Activated CD4-positive, alpha-beta memory T cell treated with anti-CD3 and anti-CD28 coated beads, Interleukin-2, amount 10 ng/mL, durations not matched to agents 7 days and 5 days (primary cell): ENCODE measurements at regions not wholly inside any gene's neighbourhood (a gene's known extent, or its start where the extent isn't known, plus 50 kb on each side); places are given as distances from the start of the nearest gene placed in this dataset.
A peak's percentile ranks its signal among the peaks of the same experiment; 100 is the strongest.
"Not testable (repeated sequence)": the region's sequence is repeated elsewhere in the genome, so short reads cannot be mapped to it uniquely, and the experiment has no call there.

ENCODE experiments used
- CTCF ChIA-PET: fragments of 350-600 bp; sonication (Branson Sonifier 250); formaldehyde crosslinking; loops from one replicate; lab custom pipeline; 2021; ENCODE audit warnings: antibody characterized with exemption, inconsistent platforms; lab: Charles Lee
- POLR2A ChIA-PET: fragments of 350-600 bp; sonication (Branson Sonifier 250); formaldehyde crosslinking; loops from one replicate; lab custom pipeline; 2021; ENCODE audit warnings: antibody characterized with exemption; lab: Charles Lee
- DNase-seq: peaks from one replicate; pipeline ENCODE4 v3.0.0-alpha.2; 2020
- H3K27ac Mint-ChIP-seq: one replicate; pipeline ENCODE4 v1.8.0; 2021; ENCODE audit warnings: mild to moderate bottlenecking, mixed read lengths
- H3K27me3 Mint-ChIP-seq: one replicate; pipeline ENCODE4 v1.8.0; 2021; ENCODE audit warnings: mixed read lengths
- H3K36me3 Mint-ChIP-seq: one replicate; pipeline ENCODE4 v1.8.0; 2021; ENCODE audit warnings: low read depth, mixed read lengths
- H3K4me1 Mint-ChIP-seq: one replicate; pipeline ENCODE4 v1.8.0; 2021; ENCODE audit warnings: mixed read lengths
- H3K4me3 Mint-ChIP-seq: one replicate; pipeline ENCODE4 v1.8.0; 2021; ENCODE audit warnings: mild to moderate bottlenecking, mixed read lengths
- H3K9me3 Mint-ChIP-seq: one replicate; pipeline ENCODE4 v1.8.0; 2021; ENCODE audit warnings: mixed read lengths

GRCh38 chr5:15105799-15106393 lies 234.3 kb upstream of the ANKH start:
- peak; percentile 31 for DNase-seq
- Mint-ChIP-seq H3K4me3 (no peak overlapping the region), H3K36me3 (no peaks in the 10 kb centered on the region), H3K27me3 (no peaks in the 10 kb centered on the region), H3K9me3 (no peaks in the 10 kb centered on the region), H3K27ac (no peak overlapping the region), H3K4me1 (no peaks in the 10 kb centered on the region)
- POLR2A ChIA-PET: no interaction called here
- CTCF ChIA-PET: interaction anchor here (0.6 to 1.6 kb wide), 14 partner anchors 8 to 841 kb away, joined by 3 to 6 read pairs (median 3); no protein-coding TSS in a partner anchor

GRCh38 chr5:15103864-15104263 lies 232.3 kb upstream of the ANKH start:
- no peaks in the 10 kb centered on the region for H3K4me1 Mint-ChIP-seq
- ChIA-PET CTCF (interaction anchor here (0.9 kb wide), 1 partner anchor 61 kb away, joined by 3 read pairs; no protein-coding TSS in a partner anchor), POLR2A (no interaction called here)

GRCh38 chr5:15103130-15103529 lies 231.6 kb upstream of the ANKH start:
- ChIA-PET POLR2A (no interaction called here), CTCF (interaction anchor here (0.9 kb wide), 1 partner anchor 60 kb away, joined by 3 read pairs; no protein-coding TSS in a partner anchor)
- Mint-ChIP-seq H3K27ac (no peak overlapping the region), H3K4me3 (no peak overlapping the region), H3K36me3 (no peaks in the 10 kb centered on the region), H3K4me1 (no peaks in the 10 kb centered on the region), H3K27me3 (no peaks in the 10 kb centered on the region), H3K9me3 (peaks cover under 1% of the 10 kb centered on the region)
- no peak for DNase-seq

More at GRCh38 chr5:15103864-15104263, 232.3 kb upstream of the ANKH start:
- H3K27ac Mint-ChIP-seq: no peak overlapping the region
- H3K4me3 Mint-ChIP-seq: no peak overlapping the region
- no peaks in the 10 kb centered on the region for H3K27me3 Mint-ChIP-seq
- no peaks in the 10 kb centered on the region for H3K36me3 Mint-ChIP-seq
- DNase-seq: no peak
- no peaks in the 10 kb centered on the region for H3K9me3 Mint-ChIP-seq

- no peak for DNase-seq
- CTCF ChIA-PET: no interaction called here
- Mint-ChIP-seq H3K4me3 (no peak overlapping the region), H3K36me3 (no peaks in the 10 kb centered on the region), H3K27ac (no peak overlapping the region), H3K4me1 (no peaks in the 10 kb centered on the region), H3K9me3 (peaks cover 7% of the 10 kb centered on the region), H3K27me3 (no peaks in the 10 kb centered on the region)
- POLR2A ChIA-PET: no interaction called here
Measured at GRCh38 chr5:15097552-15097951, 226.0 kb upstream of the ANKH start.

GRCh38 chr5:15096686-15097085 lies 225.1 kb upstream of the ANKH start:
- CTCF ChIA-PET, H3K9me3 Mint-ChIP-seq: not testable (repeated sequence)

GRCh38 chr5:15092801-15093200 lies 221.2 kb upstream of the ANKH start:
- CTCF ChIA-PET: interaction anchor here (0.7 kb wide), 1 partner anchor 12 kb away, joined by 3 read pairs; no protein-coding TSS in a partner anchor
- H3K9me3 Mint-ChIP-seq: peaks cover 4% of the 10 kb centered on the region

More at GRCh38 chr5:15096686-15097085, 225.1 kb upstream of the ANKH start:
- H3K27me3 Mint-ChIP-seq, DNase-seq, H3K36me3 Mint-ChIP-seq, H3K27ac Mint-ChIP-seq, POLR2A ChIA-PET, H3K4me1 Mint-ChIP-seq, H3K4me3 Mint-ChIP-seq: not testable (repeated sequence)

GRCh38 chr5:15085671-15086070 lies 214.1 kb upstream of the ANKH start:
- no peaks in the 10 kb centered on the region for H3K27me3 Mint-ChIP-seq
- ChIA-PET CTCF (no interaction called here), POLR2A (no interaction called here)

More at GRCh38 chr5:15092801-15093200, 221.2 kb upstream of the ANKH start:
- no peak overlapping the region for H3K27ac Mint-ChIP-seq
- no peaks in the 10 kb centered on the region for H3K27me3 Mint-ChIP-seq
- no peaks in the 10 kb centered on the region for H3K36me3 Mint-ChIP-seq
- POLR2A ChIA-PET: no interaction called here
- H3K4me3 Mint-ChIP-seq: no peak overlapping the region
- no peak for DNase-seq
- H3K4me1 Mint-ChIP-seq: no peaks in the 10 kb centered on the region

GRCh38 chr5:15082096-15082495 lies 210.5 kb upstream of the ANKH start:
- H3K9me3 Mint-ChIP-seq: no peaks in the 10 kb centered on the region
- H3K27ac Mint-ChIP-seq: no peak overlapping the region
- H3K4me3 Mint-ChIP-seq: no peak overlapping the region
- H3K4me1 Mint-ChIP-seq: no peaks in the 10 kb centered on the region
- no peak for DNase-seq
- CTCF ChIA-PET: no interaction called here
- no peaks in the 10 kb centered on the region for H3K27me3 Mint-ChIP-seq
- POLR2A ChIA-PET: no interaction called here
- no peaks in the 10 kb centered on the region for H3K36me3 Mint-ChIP-seq

More at GRCh38 chr5:15085671-15086070, 214.1 kb upstream of the ANKH start:
- Mint-ChIP-seq H3K36me3 (no peaks in the 10 kb centered on the region), H3K27ac (no peak overlapping the region), H3K4me3 (no peak overlapping the region), H3K9me3 (no peaks in the 10 kb centered on the region), H3K4me1 (no peaks in the 10 kb centered on the region)
- no peak for DNase-seq

- CTCF ChIA-PET: no interaction called here
Measured at GRCh38 chr5:15080219-15080618, 208.6 kb upstream of the ANKH start.

GRCh38 chr5:15079566-15079965 lies 208.0 kb upstream of the ANKH start:
- H3K27ac Mint-ChIP-seq: no peak overlapping the region
- H3K4me1 Mint-ChIP-seq: no peaks in the 10 kb centered on the region
- H3K36me3 Mint-ChIP-seq: no peaks in the 10 kb centered on the region
- DNase-seq: no peak
- CTCF ChIA-PET: no interaction called here
- POLR2A ChIA-PET: no interaction called here
- no peaks in the 10 kb centered on the region for H3K9me3 Mint-ChIP-seq
- H3K4me3 Mint-ChIP-seq: no peak overlapping the region
- no peaks in the 10 kb centered on the region for H3K27me3 Mint-ChIP-seq

More at GRCh38 chr5:15080219-15080618, 208.6 kb upstream of the ANKH start:
- POLR2A ChIA-PET: no interaction called here
- DNase-seq: no peak
- Mint-ChIP-seq H3K27me3 (no peaks in the 10 kb centered on the region), H3K4me1 (no peaks in the 10 kb centered on the region), H3K4me3 (no peak overlapping the region), H3K9me3 (no peaks in the 10 kb centered on the region), H3K36me3 (no peaks in the 10 kb centered on the region), H3K27ac (no peak overlapping the region)

GRCh38 chr5:15074651-15075050 lies 203.1 kb upstream of the ANKH start:
- no peak overlapping the region for H3K27ac Mint-ChIP-seq
- H3K36me3 Mint-ChIP-seq: no peaks in the 10 kb centered on the region
- H3K4me1 Mint-ChIP-seq: no peaks in the 10 kb centered on the region
- H3K27me3 Mint-ChIP-seq: no peaks in the 10 kb centered on the region
- no peaks in the 10 kb centered on the region for H3K9me3 Mint-ChIP-seq
- H3K4me3 Mint-ChIP-seq: no peak overlapping the region
- no peak for DNase-seq
- POLR2A ChIA-PET: no interaction called here
- CTCF ChIA-PET: no interaction called here

GRCh38 chr5:15073453-15073852 lies 201.9 kb upstream of the ANKH start:
- Mint-ChIP-seq H3K27me3 (no peaks in the 10 kb centered on the region), H3K27ac (no peak overlapping the region), H3K4me1 (no peaks in the 10 kb centered on the region), H3K36me3 (no peaks in the 10 kb centered on the region), H3K9me3 (no peaks in the 10 kb centered on the region), H3K4me3 (no peak overlapping the region)
- no peak for DNase-seq
- ChIA-PET CTCF (no interaction called here), POLR2A (no interaction called here)

GRCh38 chr5:15070907-15071306 lies 199.3 kb upstream of the ANKH start:
- Mint-ChIP-seq H3K9me3 (no peaks in the 10 kb centered on the region), H3K36me3 (no peaks in the 10 kb centered on the region), H3K4me1 (no peaks in the 10 kb centered on the region), H3K27ac (no peak overlapping the region), H3K27me3 (no peaks in the 10 kb centered on the region), H3K4me3 (no peak overlapping the region)
- POLR2A ChIA-PET: no interaction called here
- DNase-seq: no peak
- CTCF ChIA-PET: no interaction called here

GRCh38 chr5:15069407-15069905 lies 197.9 kb upstream of the ANKH start:
- H3K36me3 Mint-ChIP-seq: no peaks in the 10 kb centered on the region
- no peak overlapping the region for H3K27ac Mint-ChIP-seq
- POLR2A ChIA-PET: no interaction called here
- no peaks in the 10 kb centered on the region for H3K4me1 Mint-ChIP-seq
- no peak for DNase-seq
- CTCF ChIA-PET: no interaction called here
- H3K9me3 Mint-ChIP-seq: no peaks in the 10 kb centered on the region
- no peaks in the 10 kb centered on the region for H3K27me3 Mint-ChIP-seq
- H3K4me3 Mint-ChIP-seq: no peak overlapping the region
